ENCODE measurements at regions not wholly inside any gene's neighbourhood (a gene's known extent, or its start where the extent isn't known, plus 50 kb on each side); places are given as distances from the start of the nearest gene placed in this dataset.

DNA sequence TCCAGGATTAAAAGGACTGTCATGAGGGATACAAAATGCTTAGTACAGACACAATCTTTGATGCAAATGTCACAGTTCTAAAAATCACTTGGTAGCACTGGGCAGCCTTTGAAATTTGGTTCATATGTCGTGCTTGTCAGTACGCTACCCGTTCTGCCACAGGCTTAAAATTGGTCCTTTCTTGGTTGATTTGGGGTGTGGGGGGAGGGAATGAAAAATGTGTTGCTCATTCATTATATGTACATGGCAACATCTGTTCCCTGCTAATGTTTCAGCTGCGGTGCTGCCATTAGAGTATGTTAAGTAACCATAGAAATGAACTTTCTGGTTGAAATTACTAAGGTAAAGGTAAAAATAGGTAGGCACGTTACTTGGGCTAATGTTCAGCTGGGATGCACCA, 155.4 kb upstream of the ARHGAP5 start:
- Histone ChIP-seq H3K36me3 (ENCODE audit: control insufficient read depth, insufficient read depth, low read length) (no peaks in the 10 kb centered on the region), H3K4me3 (ENCODE audit: low read depth, low read length) (no peak overlapping the region), H3K9ac (no peak overlapping the region), H3K27ac (no peak overlapping the region), H3K4me1 (peaks cover 4% of the 10 kb centered on the region), H3K79me2 (no peaks in the 10 kb centered on the region), H3K27me3 (ENCODE audit: control insufficient read depth, insufficient read depth, low read length) (no peaks in the 10 kb centered on the region), H3K9me3 (ENCODE audit: control insufficient read depth, low read length) (no peaks in the 10 kb centered on the region), H2AFZ (no peak overlapping the region), H3K4me2 (ENCODE audit: low read length) (no peak overlapping the region)
- TF ChIP-seq, protein P1, sequence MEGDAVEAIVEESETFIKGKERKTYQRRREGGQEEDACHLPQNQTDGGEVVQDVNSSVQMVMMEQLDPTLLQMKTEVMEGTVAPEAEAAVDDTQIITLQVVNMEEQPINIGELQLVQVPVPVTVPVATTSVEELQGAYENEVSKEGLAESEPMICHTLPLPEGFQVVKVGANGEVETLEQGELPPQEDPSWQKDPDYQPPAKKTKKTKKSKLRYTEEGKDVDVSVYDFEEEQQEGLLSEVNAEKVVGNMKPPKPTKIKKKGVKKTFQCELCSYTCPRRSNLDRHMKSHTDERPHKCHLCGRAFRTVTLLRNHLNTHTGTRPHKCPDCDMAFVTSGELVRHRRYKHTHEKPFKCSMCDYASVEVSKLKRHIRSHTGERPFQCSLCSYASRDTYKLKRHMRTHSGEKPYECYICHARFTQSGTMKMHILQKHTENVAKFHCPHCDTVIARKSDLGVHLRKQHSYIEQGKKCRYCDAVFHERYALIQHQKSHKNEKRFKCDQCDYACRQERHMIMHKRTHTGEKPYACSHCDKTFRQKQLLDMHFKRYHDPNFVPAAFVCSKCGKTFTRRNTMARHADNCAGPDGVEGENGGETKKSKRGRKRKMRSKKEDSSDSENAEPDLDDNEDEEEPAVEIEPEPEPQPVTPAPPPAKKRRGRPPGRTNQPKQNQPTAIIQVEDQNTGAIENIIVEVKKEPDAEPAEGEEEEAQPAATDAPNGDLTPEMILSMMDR (IDR thresholded peaks at IDR 0.05) = no peak

GRCh38 chr14:31926123-31926522, 151.0 kb upstream of the ARHGAP5 start:
- TF ChIP-seq, protein P1 (IDR thresholded peaks at IDR 0.05) = peak; percentile 44
- Histone ChIP-seq H3K4me1 (peaks cover 18% of the 10 kb centered on the region), H3K36me3 (ENCODE audit: control insufficient read depth, insufficient read depth, low read length) (no peaks in the 10 kb centered on the region), H3K27me3 (ENCODE audit: control insufficient read depth, insufficient read depth, low read length) (no peaks in the 10 kb centered on the region), H3K9ac (no peak overlapping the region), H3K27ac (peak overlapping the region; percentile 33), H2AFZ (peak overlapping the region; percentile 1), H3K4me3 (ENCODE audit: low read depth, low read length) (no peak overlapping the region), H3K4me2 (ENCODE audit: low read length) (no peak overlapping the region), H3K79me2 (no peaks in the 10 kb centered on the region), H3K9me3 (ENCODE audit: control insufficient read depth, low read length) (no peaks in the 10 kb centered on the region)

GRCh38 chr14:31926652-31927347, 150.3 kb upstream of the ARHGAP5 start:
- TF ChIP-seq, protein P1 (IDR thresholded peaks at IDR 0.05) = no peak
- H3K27ac ChIP-seq = peak overlapping the region; percentile 47
- H3K9ac ChIP-seq = no peak overlapping the region
- no peaks in the 10 kb centered on the region for H3K27me3 ChIP-seq (ENCODE audit: control insufficient read depth, insufficient read depth, low read length)
- peaks cover 18% of the 10 kb centered on the region for H3K4me1 ChIP-seq
- no peaks in the 10 kb centered on the region for H3K9me3 ChIP-seq (ENCODE audit: control insufficient read depth, low read length)
- H3K36me3 ChIP-seq (ENCODE audit: control insufficient read depth, insufficient read depth, low read length) = no peaks in the 10 kb centered on the region
- no peak overlapping the region for H3K4me3 ChIP-seq (ENCODE audit: low read depth, low read length)
- H3K79me2 ChIP-seq = no peaks in the 10 kb centered on the region
- peak overlapping the region; percentile 20 for H3K4me2 ChIP-seq (ENCODE audit: low read length)
- peak overlapping the region; percentile 67 for H2AFZ ChIP-seq

GRCh38 chr14:31927348-31927832, 149.7 kb upstream of the ARHGAP5 start:
- Histone ChIP-seq H3K27ac (peak overlapping the region; percentile 47), H3K27me3 (ENCODE audit: control insufficient read depth, insufficient read depth, low read length) (no peaks in the 10 kb centered on the region), H3K4me1 (peaks cover 18% of the 10 kb centered on the region), H2AFZ (peak overlapping the region; percentile 67), H3K9ac (no peak overlapping the region), H3K9me3 (ENCODE audit: control insufficient read depth, low read length) (no peaks in the 10 kb centered on the region), H3K4me3 (ENCODE audit: low read depth, low read length) (no peak overlapping the region), H3K36me3 (ENCODE audit: control insufficient read depth, insufficient read depth, low read length) (no peaks in the 10 kb centered on the region), H3K4me2 (ENCODE audit: low read length) (peak overlapping the region; percentile 20), H3K79me2 (no peaks in the 10 kb centered on the region)
- TF ChIP-seq, protein P1 (IDR thresholded peaks at IDR 0.05) = no peak

GRCh38 chr14:31930070-31930469, 147.0 kb upstream of the ARHGAP5 start:
- TF ChIP-seq, protein P1 (IDR thresholded peaks at IDR 0.05) = no peak
- Histone ChIP-seq H3K4me3 (ENCODE audit: low read depth, low read length) (no peak overlapping the region), H3K4me1 (peaks cover 18% of the 10 kb centered on the region), H3K79me2 (no peaks in the 10 kb centered on the region), H3K36me3 (ENCODE audit: control insufficient read depth, insufficient read depth, low read length) (no peaks in the 10 kb centered on the region), H3K9me3 (ENCODE audit: control insufficient read depth, low read length) (no peaks in the 10 kb centered on the region), H3K27ac (no peak overlapping the region), H2AFZ (no peak overlapping the region), H3K4me2 (ENCODE audit: low read length) (no peak overlapping the region), H3K27me3 (ENCODE audit: control insufficient read depth, insufficient read depth, low read length) (no peaks in the 10 kb centered on the region), H3K9ac (no peak overlapping the region)

Measured in parathyroid adenoma (tissue), 2 donors.